Epidermal melanocyte (primary cell): ENCODE measurements at regions not wholly inside any gene's neighbourhood (a gene's known extent, or its start where the extent isn't known, plus 50 kb on each side); places are given as distances from the start of the nearest gene placed in this dataset.

ENCODE experiments used
- DNase-seq: peaks from one replicate; pipeline ENCODE4 v3.0.0; 2011; ENCODE audit warnings: low spot score; ENCODE audit not compliant: insufficient read length

DNA sequence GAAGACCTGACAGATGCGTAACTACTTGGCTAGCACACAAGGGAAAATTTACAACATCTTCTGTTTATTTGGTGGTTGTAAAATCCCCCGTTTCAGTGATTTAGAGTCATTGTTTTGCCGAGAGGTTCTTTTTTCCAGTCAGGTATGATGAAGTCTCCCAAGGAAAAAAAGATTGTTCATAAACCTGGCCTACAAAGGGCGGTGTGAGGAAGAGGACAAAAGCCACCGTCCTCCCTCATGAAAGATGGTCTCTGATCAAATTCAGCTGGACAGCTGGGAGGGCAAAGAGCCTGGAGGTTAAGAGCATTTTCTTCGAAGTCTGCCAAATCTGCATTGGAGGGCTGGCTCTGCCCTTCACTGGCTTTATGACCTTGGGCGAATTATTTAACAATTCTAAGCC lies 419.9 kb downstream of the HAPSTR1 start:
- DNase-seq, result no peak

DNA sequence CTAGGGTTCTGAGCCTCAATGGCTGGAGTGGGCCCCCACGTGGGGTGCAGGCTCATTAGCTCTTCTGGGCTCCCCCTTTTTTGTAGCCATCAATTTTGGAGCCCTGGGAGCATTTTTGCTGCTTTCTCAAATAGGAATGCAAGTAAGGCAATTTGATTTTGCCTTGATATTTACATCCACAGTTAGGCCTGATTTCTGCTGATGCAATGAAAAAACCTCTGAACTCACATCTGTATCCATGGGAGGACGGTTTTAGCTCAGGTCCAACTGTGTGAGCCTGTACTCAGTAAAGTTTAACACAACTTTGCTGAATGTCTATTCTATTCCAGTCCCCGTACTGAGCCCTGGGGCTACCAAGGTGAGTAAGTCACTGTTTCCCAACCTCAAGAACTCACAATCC lies 425.0 kb downstream of the HAPSTR1 start:
- no peak for DNase-seq

DNA sequence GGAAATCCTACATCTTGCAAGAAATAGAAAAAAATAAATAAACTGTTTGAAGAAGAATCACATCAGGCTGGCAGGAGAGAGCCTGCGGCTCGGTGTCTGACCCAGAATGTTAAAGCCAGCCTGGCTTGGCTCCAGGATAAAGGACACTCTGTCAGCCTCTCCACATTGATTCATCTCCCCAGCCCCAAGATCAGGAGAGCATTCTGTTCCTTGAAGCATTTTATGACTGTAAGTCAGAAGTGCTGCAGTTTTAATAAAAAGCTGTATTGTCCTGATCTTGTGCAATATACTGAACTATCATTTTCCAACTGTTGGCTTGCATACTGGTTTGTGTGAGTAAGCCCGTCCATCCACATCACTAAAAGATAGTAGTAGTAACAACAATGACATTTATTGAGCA lies 426.6 kb downstream of the HAPSTR1 start:
- DNase-seq, result peak; percentile 82

DNA sequence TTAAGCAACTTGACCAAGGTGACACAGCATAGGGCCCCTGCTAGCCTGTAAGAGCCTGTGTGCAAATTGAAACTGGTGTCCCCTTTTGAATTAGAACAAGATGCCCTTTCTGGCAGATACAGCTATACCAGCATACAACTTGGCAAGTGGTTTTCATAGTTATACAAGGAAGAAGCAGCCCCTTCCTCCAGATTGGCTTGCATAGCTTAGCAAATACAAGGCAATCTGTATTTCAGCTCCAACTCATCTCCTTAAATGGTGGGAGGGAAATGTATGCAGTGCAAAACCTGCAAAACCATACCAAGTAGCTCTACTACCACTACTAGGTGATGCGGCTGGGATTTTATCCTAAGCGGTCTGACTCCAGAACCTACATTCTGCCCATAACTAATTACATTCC lies 427.1 kb downstream of the HAPSTR1 start:
- no peak for DNase-seq

DNA sequence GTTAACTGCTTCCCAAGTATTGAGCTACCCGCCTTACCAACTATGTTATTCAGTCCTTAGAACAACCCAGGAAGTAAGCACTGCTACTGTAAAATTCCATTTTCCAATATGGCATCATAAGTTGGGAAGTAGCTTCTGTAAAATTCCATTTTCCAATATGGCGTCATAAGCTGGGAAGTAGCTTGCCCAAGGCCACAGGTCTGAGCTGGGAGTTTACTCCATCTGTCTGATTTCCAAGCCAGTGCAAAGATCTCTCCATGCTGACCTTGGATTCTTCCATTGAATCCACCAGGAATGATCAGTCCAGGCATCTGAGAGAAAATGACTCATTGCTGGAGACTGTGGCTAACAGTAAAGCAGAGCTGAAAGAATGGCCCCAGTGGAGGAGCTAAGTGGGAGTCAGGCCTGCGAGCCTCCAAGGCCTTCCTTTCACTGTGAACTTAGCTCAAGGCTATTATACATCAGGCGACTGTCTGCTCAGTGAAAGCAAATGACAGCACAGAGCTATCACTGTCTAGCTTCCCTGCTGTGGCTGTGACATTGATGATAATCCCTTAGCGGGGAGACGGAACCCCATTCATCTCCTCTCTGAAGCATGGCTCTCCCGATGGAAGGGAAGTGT lies 430.4 kb downstream of the HAPSTR1 start:
- no peak for DNase-seq

DNA sequence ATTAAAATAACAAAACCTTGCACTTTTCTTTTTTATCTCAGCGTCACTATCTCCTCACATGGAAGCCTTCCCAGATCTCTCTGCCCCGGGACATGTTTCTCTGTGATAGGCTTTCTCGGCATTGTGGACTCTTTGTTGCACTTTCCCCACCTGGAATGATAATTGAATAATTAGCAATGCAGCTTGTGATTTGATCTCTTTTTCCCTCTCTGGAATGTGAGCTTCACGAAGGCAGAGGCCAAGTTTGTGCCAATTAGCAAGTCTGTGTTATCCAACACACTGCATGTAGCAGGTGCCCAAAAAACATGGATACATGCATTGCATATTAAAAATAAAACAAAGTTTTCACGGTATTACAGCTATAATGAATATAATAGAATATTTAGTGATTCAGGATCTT lies 431.2 kb downstream of the HAPSTR1 start:
- no peak for DNase-seq

DNA sequence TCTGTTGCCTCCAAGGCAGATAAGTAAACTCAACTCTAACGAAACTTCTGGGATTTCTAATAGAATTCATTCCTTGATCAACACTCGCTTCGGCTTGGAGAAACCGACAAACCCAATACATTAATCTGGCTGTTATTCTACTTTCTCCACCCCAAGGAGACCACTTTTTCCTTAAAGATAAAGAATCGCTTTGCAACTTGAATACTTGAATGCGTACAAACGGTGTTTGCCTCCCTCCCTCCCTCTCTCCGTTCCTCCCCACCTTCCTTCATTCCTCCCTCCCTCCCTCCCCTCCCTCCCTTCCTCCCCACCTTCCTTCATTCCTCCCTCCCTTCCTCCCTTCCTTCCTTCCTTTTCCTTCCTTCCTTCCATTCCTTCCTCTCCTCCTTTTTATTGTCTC lies 432.6 kb downstream of the HAPSTR1 start:
- DNase-seq, result no peak

DNA sequence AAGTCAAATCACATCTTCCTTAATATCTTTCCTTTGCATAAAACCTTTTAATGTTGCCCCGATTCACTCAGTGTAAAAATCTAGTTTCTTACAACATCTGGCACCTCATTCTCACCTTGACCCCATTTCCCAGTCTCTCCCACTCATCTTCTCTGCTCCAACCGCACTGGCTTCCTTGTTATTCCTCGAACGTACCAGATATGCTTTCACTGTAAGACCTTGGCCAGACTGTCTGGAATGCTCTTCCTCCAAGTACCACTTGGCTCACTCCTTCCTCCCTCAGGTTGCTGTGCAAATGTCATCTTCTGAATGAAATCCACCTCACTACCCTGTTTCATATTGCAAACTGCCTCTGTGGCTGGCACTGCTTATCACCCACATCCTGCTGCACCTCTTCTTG lies 433.6 kb downstream of the HAPSTR1 start:
- no peak for DNase-seq

DNA sequence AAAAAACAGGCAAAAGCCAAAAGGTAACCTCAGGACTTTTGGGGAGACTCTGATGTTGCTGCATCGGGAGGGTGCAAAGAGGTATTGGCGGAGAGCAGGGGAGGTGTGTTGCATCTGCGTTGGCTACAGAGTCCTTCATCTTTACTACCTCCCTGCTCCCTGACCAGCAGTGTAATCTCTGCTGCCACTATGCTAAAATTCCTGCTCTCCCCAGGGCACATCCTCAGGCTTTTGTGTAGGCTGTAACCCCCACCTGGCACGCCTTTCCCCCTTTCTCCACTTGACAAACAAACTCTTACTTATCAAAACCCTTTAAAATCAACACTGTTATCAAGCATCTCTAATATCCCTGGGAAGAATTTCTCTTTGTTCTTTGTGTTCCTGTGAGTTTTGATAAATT lies 435.3 kb downstream of the HAPSTR1 start:
- DNase-seq, result no peak

DNA sequence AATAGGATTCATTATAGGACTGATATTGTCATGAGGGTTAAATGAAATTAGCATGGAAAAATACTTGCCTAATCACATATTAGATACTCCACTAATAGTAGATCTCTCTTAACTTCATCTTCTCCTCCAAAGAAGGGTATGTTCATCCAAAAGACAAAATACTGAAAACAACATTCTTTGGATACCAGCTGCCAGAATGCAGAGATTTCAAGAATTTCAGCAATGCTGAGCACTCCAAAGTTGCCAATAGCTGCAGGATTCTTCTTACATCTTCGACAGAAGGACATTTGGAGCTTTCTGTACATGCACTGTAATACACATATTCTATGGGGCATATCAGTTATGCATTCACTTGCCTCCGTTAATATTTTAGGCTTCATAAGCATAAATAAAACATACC lies 436.5 kb downstream of the HAPSTR1 start:
- no peak for DNase-seq

DNA sequence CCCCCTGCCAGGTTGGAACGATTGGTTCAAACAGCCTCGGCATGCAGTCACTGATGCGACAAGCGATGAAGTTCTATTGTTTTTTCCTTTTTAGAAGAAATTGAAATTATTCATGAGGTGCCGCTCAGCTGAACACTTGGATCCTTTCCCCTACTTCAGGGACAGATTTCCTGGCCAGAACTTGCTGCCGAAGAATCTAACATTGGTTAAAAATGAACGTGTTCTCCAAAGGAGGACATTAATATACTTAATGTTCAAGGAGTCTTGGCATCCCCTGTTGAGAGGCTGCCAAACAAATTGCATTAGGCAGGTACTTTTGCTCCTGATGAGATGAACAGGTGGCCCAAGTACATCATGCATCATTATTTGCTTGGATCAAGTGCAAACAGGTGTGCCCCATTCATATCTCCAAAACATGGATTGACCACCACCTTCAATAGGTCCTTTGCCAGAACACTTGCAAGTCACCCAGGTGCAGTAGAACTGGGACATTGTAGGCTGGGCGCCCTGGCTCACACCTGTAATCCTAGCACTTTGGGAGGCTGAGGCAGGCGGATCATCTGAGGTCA lies 437.2 kb downstream of the HAPSTR1 start:
- no peak for DNase-seq

DNA sequence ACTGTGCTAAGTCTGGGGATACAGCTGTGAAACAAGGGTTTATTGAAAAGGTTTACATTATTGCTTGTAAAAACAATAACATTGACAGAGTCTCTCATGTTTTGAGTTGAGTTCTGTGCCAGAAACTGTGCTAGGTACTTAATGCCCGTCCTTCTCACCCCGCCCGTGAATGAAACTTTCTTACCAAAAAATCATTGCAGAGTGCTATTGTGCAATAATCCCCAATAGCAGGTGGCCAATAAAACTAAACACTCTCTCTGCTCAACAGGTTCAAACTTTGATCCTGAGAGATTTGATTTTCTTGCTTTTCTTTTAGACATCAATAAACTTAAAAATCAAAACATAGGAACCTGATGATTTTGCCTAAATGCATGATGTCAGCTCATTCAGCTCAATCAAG lies 441.6 kb downstream of the HAPSTR1 start:
- DNase-seq, result no peak

DNA sequence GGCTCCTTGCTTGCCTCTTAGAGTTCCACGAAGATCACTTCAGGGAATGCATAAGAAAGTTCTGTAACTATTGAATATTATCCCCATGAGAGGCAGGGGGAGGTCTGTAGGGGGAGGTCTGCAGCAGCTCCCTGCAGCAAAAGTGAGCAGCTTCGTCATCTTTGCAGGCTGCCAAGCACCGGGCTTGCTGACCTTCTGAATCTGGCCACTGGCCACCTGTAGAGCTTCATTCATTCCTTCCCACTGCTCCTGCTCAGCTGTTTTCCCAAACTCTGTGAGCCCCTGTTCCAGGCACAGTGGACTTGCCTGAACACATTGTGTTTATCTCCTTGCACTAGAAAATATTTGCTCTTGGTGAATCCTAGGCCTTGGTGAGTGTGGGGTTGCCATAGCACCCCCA lies 443.3 kb downstream of the HAPSTR1 start:
- no peak for DNase-seq

DNA sequence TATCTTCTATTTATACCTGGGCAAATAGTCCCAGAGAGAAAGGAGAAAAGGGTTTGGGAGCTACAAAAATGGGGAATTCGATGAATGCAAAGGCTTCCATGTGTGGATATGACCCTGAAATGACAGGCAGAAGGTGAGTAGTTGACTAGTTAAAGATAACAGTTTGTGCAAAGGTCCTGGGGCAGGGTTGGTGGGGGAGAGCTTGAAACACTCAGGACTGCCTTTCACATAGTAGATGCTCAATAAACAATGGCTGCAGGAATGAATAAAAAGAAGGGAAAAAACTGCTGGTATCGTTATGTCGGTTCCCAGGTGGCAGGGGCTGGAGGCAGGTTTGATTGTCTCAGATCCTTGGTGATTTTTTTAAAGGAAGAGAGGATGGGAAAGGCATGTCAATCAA lies 445.5 kb downstream of the HAPSTR1 start:
- no peak for DNase-seq

DNA sequence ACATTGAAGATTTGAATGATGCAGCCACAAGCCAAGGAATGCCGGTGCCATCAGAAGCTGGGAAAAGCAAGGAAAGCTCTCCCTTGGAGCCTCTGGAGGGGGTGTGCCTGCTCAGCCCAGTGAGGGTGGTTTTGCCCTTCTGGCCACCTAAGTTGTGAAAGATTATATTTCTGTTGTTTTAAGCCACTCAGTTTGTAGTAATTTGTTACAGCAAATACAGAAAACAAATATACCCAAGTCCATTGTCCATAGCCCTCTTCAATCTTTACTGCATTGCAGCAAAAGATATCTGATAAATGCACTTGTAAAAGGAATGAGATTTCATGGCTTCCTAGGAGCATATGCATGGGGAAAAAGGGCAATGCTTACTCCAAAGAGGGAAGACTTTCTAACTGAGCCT lies 447.9 kb downstream of the HAPSTR1 start:
- DNase-seq, result no peak

DNA sequence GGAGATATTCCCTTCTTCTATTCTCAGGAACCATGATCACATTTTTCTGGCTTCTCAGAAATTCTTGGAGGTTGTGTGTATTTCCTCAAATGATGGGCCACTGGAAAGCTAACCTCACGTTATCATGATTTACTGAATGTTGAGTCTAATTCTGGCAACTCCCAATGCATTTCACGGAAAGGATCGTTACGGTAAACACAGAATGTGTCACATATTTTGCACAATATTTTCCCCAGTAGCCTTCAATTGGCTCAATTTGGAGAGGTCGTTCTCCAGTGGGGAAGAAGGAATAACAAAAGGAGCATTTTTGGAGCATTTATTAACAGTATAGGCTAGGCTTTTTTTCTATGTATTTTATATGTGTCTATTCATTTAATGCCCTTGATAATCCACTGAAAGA lies 450.3 kb downstream of the HAPSTR1 start:
- DNase-seq, result no peak

DNA sequence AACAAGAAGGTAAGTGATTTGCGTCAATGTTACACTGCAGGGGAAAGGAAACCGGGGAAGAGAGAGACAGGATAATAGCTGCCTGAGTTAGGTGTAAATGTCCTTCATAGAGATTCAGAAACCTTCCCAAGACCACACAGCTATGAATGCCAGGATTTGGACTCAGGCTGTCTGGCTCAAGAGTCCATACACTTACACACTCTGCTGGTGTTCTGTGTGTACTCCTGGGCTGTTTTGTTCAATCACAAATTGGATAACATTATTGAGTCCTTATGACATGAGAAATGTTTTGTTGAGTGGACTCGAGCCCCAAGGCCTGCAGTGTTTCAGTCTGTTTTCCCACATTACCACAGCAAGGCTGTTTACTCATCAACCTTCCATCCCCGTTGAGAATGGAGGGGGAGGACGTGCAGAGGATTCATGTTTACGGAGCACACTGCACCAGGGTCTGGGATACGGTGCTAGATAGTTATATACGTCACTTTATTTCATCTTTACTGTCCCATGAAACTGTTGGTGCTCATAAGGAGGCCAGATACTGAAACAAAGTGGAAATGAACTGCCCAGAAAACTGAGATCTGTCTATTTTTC lies 450.8 kb downstream of the HAPSTR1 start:
- no peak for DNase-seq

DNA sequence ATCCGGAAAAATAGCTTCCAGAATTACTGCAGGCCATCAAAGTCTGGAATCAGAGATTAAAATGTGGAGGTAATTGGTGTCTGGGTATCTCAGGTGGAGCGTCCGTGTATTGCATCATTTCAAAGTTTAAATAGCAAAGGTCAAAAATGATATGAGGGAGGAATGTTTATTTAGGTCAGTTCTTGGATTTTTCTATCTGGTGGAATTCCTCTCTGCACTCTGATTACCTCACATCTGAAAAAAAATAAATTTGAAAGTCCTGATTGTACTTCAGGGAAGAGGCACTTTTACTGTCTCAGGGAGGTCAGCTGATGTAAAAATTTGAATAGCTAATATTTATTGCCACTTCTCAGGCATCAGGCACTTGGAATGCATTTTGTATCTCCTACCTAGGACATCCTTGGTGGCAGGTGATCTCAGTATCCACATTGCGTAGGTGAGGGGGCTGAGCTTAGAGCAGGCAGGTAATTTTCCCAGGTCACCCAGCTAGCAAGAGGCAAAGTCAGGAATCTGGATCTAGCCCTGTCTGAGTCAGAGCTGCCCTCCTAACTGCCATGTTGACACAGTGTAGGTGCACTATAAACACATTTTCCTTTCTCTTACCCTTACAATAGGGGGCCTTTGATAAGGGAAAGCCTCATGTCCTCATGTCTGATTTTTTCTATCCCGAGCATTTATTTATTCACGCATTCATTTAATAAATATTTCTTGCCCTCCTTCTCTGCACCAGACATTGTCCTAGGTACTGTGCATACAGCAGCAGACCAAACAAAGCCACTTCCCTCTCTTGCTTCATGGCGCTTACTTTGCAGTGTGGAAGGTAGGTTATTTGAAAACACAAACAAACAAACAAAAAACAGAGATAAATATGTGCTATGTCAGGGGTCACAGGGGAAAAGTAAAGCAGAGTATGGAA lies 454.3 kb downstream of the HAPSTR1 start:
- DNase-seq, result no peak

DNA sequence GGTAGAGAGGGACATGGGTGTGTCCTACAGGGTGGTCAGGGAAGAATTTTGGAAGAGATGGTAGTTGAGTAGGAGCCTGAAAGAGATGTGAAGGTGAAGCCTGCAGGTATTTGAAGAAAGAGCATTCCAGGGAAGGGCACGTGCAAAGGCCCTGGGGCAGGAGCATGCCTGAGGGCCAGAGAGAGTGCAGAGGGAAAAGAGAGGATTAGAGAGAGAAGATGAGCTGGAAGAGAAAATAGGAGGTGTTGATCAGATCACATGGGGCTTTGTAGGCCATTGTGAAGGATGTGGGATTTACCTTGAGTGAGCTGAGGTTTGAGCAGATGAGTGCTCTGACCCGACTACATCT lies 455.0 kb downstream of the HAPSTR1 start:
- no peak for DNase-seq

DNA sequence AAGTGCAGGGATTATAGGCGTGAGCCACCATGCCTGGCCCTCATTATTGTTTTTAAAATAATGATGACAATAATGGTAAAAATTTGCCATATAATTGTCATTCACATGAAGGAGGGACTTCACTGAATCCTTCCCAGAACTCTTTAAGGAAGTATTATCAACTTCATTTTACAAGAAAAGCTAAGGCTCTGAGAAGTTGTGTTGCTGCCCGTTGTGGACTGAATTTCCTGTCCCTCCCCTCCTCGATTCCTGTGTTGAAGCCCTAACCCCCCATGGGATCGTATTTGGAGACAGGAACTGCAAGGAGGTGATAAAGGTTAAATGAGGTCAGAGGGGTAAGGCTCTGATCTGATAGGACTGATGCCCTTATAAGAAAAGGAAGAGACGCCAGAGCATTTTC lies 458.0 kb downstream of the HAPSTR1 start:
- no peak for DNase-seq

DNA sequence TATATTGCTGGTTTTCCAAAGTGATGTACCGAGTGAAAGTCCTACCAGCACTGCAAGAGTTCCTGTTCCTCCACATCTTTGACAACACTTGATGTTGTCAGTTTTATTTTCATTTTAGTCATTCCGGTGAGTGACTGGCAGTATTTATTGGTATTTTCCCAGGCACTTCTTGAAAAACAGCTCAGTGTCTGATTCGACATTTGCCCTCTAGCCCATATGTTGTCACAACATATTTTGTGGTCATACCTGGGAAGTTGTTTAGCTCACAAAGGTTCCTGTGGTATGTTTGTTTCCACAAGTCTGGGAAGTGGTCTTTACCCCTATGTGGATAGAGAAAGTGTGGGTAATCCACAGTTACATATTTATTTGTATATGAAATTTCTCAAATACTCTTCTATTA lies 463.6 kb downstream of the HAPSTR1 start:
- no peak for DNase-seq

DNA sequence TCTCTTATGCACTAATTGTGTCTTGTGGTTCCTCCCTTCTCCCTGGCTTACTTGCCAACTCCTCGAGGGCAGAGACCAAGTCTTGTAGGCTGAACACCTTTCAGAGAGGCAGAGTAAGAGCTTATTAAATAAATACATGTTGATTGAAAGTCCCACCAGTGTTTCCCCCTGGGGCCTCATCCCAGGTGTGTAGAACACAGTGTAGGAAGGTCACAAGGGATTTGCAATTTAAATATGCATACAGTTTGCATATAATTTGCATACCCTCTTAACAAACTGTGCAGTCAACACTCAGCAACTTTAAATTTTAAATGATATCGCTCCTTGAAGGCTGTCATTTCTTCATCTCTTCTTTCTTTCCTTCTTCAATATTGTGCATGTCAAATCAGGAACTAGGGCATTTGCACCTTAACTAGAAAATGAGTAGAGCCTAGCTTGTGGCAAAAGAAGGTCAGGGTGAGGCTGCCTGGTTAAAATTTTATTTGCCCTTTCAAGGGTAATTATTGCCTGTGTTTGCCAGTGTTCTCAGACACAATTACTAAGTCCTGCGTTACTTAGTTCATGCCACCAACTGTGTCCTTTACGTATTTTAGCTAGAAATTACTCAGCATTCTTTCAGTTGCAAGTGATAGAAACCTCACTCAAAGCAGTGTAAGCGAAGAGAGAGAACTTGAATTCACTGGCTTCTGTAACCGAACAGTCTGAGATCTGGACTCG lies 465.7 kb downstream of the HAPSTR1 start:
- no peak for DNase-seq
